ENCODE measurements at regions not wholly inside any gene's neighbourhood (a gene's known extent, or its start where the extent isn't known, plus 50 kb on each side); places are given as distances from the start of the nearest gene placed in this dataset.

GRCh38 chr10:78280604-78281003, 246.9 kb downstream of the RPS24 start:
- TF ChIP-seq CTCF (IDR thresholded peaks at IDR 0.05) = no peak
- TF ChIP-seq POLR2A (IDR thresholded peaks at IDR 0.05) = no peak

Data from thyroid gland (tissue), 4 donors.